ENCODE measurements at regions not wholly inside any gene's neighbourhood (a gene's known extent, or its start where the extent isn't known, plus 50 kb on each side); places are given as distances from the start of the nearest gene placed in this dataset.

DNA sequence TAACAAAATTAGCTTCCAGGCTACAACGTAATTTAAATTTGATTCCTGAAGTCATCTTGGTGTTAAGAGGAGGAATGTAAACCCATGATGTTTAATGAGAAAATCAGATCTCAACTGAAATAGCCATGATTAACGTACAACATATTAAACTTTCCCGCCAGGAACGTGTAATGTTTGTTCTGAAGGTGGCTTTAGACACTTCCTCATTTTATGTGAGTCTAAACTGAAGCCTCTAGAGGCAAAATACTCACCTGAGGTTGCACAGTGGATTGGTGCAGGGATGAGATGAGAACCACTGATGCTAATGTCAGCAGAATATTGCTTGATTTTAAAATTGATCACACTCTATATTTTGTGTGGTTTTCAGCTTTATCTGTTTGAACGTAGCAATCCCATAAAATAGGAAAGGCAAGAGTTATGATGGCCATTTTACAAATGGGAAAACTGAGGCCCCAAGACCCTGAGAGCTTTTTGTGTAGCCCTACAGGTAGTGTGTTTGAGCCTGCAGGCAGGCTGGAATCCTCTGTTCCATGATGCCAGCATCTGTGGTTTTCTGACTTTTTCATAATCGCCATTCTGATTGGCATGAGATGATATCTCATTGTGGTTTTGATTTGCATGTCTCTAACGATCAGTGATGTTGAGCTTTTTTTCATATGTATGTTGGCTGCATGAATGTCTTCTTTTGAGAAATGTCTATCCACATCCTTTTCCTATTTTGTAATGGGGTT lies 243.7 kb upstream of the BMPER start:
- H3K4me3 Mint-ChIP-seq (ENCODE audit: unreplicated experiment), result no peak overlapping the region
- H3K27ac Mint-ChIP-seq (ENCODE audit: unreplicated experiment), result no peak overlapping the region
- H3K4me1 Mint-ChIP-seq (ENCODE audit: unreplicated experiment), result no peaks in the 10 kb centered on the region
- no peaks in the 10 kb centered on the region for H3K36me3 Mint-ChIP-seq (ENCODE audit: unreplicated experiment)
- no peaks in the 10 kb centered on the region for H3K27me3 Mint-ChIP-seq (ENCODE audit: unreplicated experiment)
- DNase-seq (ENCODE audit: extremely low spot score, unreplicated experiment), result no peak
- TF ChIP-seq, protein P1, sequence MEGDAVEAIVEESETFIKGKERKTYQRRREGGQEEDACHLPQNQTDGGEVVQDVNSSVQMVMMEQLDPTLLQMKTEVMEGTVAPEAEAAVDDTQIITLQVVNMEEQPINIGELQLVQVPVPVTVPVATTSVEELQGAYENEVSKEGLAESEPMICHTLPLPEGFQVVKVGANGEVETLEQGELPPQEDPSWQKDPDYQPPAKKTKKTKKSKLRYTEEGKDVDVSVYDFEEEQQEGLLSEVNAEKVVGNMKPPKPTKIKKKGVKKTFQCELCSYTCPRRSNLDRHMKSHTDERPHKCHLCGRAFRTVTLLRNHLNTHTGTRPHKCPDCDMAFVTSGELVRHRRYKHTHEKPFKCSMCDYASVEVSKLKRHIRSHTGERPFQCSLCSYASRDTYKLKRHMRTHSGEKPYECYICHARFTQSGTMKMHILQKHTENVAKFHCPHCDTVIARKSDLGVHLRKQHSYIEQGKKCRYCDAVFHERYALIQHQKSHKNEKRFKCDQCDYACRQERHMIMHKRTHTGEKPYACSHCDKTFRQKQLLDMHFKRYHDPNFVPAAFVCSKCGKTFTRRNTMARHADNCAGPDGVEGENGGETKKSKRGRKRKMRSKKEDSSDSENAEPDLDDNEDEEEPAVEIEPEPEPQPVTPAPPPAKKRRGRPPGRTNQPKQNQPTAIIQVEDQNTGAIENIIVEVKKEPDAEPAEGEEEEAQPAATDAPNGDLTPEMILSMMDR (IDR thresholded peaks at IDR 0.05), result no peak
- H3K9me3 Mint-ChIP-seq (ENCODE audit: unreplicated experiment), result peaks cover 4% of the 10 kb centered on the region

DNA sequence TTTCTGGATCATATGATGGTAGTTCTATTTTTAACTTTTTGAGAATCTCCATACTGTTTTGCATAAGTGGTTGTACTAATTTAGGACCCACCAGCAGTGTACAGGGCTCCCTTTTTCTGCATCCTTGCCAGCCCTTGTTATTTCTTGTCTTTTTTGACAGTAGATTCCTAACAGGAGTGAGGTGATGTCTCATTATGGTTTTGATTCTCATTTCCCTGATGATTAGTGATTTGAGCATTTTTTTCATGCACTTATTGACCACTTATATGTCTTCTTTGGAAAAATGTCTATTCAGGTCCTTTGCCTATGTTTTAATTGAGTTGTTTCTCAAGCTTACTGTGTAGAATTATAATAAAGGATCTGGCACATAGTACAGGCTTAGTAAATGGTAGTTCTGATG lies 238.8 kb upstream of the BMPER start:
- Mint-ChIP-seq H3K4me3 (ENCODE audit: unreplicated experiment) (no peak overlapping the region), H3K4me1 (ENCODE audit: unreplicated experiment) (peaks cover 19% of the 10 kb centered on the region), H3K27ac (ENCODE audit: unreplicated experiment) (no peak overlapping the region), H3K36me3 (ENCODE audit: unreplicated experiment) (no peaks in the 10 kb centered on the region), H3K9me3 (ENCODE audit: unreplicated experiment) (peaks cover 4% of the 10 kb centered on the region), H3K27me3 (ENCODE audit: unreplicated experiment) (no peaks in the 10 kb centered on the region)
- no peak for DNase-seq (ENCODE audit: extremely low spot score, unreplicated experiment)
- TF ChIP-seq, protein P1 (IDR thresholded peaks at IDR 0.05), result no peak

DNA sequence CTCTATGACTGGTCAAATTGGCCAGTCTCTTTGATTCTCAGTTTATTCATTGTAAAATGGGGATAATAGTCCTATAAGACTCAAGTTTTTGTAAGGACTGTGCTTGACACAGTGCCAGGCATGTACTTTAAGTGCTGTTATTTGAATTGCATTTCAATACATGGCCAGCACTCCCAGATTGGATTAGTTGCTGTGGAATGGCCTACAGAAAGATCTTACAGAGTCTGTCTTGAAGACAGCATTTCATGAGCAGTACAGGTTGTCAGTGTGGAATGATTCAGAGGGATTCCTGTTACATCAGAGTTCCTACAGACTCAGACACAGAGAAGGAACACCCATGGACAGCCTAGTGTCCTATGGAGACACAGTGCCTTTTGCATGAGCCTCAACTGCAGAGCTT lies 238.1 kb upstream of the BMPER start:
- DNase-seq (ENCODE audit: extremely low spot score, unreplicated experiment), result no peak
- Mint-ChIP-seq H3K4me3 (ENCODE audit: unreplicated experiment) (no peak overlapping the region), H3K27me3 (ENCODE audit: unreplicated experiment) (no peaks in the 10 kb centered on the region), H3K9me3 (ENCODE audit: unreplicated experiment) (peaks cover 4% of the 10 kb centered on the region), H3K27ac (ENCODE audit: unreplicated experiment) (no peak overlapping the region), H3K36me3 (ENCODE audit: unreplicated experiment) (no peaks in the 10 kb centered on the region), H3K4me1 (ENCODE audit: unreplicated experiment) (peaks cover 25% of the 10 kb centered on the region)
- TF ChIP-seq, protein P1 (IDR thresholded peaks at IDR 0.05), result no peak

DNA sequence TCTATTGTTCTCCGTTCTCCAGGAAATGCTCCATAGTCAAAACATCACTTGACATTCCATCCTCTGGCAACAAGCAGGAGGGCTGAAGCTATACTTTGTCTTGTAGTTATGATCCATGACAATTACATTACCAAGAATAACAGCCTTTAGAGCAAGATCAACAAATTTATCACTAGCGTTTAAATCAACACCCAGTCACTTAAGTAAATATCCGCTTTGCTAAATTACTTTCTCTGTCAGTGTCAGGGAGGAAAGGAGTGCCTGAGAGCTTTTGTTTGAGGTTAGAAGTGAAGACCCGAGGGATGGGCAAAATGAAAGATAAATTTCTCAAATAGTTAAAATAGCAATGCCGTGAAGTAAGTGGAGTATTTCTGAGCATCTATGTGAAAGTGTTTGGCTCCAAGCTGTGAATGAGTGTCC lies 236.1 kb upstream of the BMPER start:
- TF ChIP-seq, protein P1 (IDR thresholded peaks at IDR 0.05), result no peak
- peak overlapping the region; percentile 23 for H3K4me3 Mint-ChIP-seq (ENCODE audit: unreplicated experiment)

DNA sequence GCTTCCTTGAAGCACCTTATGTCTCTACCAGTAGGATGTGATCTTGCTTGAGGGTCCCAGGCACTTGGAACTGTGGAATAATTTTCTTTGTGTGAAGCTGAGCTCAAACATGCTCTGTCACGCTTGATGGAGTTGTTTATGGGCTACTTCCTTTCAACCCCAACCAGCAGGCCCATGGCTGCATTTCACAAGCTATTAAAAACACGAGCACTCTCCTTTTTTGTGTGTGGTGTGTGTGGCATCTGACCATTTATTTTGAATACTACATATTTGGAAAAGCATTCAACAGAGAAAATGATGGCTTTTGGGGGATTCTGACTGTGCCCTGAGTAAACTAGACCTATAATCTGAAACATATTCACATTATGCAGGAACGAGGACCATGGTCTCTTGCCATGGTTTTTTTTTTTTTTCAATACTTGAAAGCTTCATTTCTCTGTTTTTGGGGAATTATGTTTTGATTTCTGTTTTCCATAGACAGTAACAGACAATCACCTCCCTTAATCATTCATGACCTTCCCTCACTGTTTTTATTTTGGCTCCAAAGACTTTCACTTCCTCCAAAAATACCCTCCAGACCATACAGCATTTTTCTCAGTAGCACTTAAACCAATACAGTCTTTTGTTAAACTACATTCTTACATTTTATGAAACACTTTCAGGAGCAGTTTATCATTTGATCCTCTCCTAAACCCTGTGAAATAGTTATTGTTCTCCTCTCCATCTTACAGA lies 233.6 kb upstream of the BMPER start:
- peak overlapping the region; percentile 23 for H3K27ac Mint-ChIP-seq (ENCODE audit: unreplicated experiment)
- H3K4me1 Mint-ChIP-seq (ENCODE audit: unreplicated experiment), result peaks cover 25% of the 10 kb centered on the region
- no peak for DNase-seq (ENCODE audit: extremely low spot score, unreplicated experiment)
- TF ChIP-seq, protein P1 (IDR thresholded peaks at IDR 0.05), result no peak
- no peak overlapping the region for H3K4me3 Mint-ChIP-seq (ENCODE audit: unreplicated experiment)
- no peaks in the 10 kb centered on the region for H3K27me3 Mint-ChIP-seq (ENCODE audit: unreplicated experiment)
- no peaks in the 10 kb centered on the region for H3K36me3 Mint-ChIP-seq (ENCODE audit: unreplicated experiment)
- no peaks in the 10 kb centered on the region for H3K9me3 Mint-ChIP-seq (ENCODE audit: unreplicated experiment)

More for the DNA sequence above, 236.1 kb upstream of the BMPER start:
- H3K4me1 Mint-ChIP-seq (ENCODE audit: unreplicated experiment), result peaks cover 25% of the 10 kb centered on the region
- DNase-seq (ENCODE audit: extremely low spot score, unreplicated experiment), result no peak
- no peaks in the 10 kb centered on the region for H3K27me3 Mint-ChIP-seq (ENCODE audit: unreplicated experiment)
- peak overlapping the region; percentile 56 for H3K27ac Mint-ChIP-seq (ENCODE audit: unreplicated experiment)
- peaks cover 4% of the 10 kb centered on the region for H3K9me3 Mint-ChIP-seq (ENCODE audit: unreplicated experiment)
- no peaks in the 10 kb centered on the region for H3K36me3 Mint-ChIP-seq (ENCODE audit: unreplicated experiment)
